ENCODE measurements at regions not wholly inside any gene's neighbourhood (a gene's known extent, or its start where the extent isn't known, plus 50 kb on each side); places are given as distances from the start of the nearest gene placed in this dataset.

DNA sequence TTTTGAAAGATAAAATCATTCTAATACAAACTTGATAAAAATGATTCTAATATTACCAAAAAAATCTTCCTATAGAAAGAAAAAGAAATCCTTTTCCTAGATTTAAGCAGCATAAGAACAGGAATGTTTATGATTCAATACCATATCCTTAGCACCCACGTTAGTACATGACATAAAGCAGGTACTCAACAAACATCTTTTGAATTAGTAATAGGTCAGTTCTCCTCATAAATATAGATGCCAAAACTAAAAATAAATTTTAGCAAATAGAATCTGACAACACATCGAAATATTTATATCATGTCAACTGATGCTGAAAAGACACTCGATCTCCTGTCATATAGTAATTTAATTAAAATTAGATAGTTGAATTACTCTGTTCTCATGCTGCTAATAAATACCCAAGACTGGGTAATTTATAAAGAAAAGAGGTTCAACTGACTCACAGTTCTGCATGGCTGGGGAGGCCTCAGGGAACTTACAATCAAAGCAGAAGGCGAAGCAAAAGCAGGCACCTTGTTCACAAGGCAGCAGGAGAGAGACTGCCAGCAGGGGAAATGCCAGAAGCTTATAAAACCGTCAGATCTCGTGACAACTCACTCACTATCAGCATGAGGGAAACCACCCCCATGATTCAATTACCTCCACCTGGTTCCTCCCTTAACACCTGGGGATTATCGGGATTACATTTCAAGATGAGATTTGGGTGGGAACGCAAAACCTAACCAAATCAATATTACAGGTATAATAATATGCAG is 191.8 kb downstream of the HTR7 start:
- Mint-ChIP-seq H3K27me3 (ENCODE audit: low read depth) (no peaks in the 10 kb centered on the region), H3K4me3 (no peak overlapping the region), H3K27ac (no peak overlapping the region)

DNA sequence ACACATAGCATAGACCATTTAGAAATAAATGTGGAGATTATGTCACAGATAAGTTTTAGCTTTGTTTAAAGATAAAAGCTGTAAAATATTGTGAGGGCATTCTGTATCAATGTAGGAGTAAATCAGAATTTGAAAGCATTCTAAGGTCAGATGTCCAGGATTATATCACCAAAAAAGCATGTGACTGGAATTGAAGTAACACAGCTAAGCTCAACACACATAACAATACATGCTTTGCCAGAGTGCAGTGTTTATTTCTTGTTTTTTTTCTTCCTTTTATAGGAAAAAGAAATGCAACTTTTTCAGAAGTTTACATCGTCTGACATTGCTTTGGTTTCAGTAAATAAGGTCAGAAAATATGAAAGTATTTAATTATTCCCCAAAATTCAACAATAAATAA is 183.4 kb downstream of the HTR7 start:
- Mint-ChIP-seq H3K4me3 (no peak overlapping the region), H3K4me1 (ENCODE audit: low read depth) (no peaks in the 10 kb centered on the region), H3K27ac (no peak overlapping the region), H3K36me3 (ENCODE audit: low read depth) (no peaks in the 10 kb centered on the region), H3K27me3 (ENCODE audit: low read depth) (no peaks in the 10 kb centered on the region), H3K9me3 (no peaks in the 10 kb centered on the region)

More for the DNA sequence above, 191.8 kb downstream of the HTR7 start:
- Mint-ChIP-seq H3K4me1 (ENCODE audit: low read depth) (no peaks in the 10 kb centered on the region), H3K9me3 (no peaks in the 10 kb centered on the region), H3K36me3 (ENCODE audit: low read depth) (no peaks in the 10 kb centered on the region)

DNA sequence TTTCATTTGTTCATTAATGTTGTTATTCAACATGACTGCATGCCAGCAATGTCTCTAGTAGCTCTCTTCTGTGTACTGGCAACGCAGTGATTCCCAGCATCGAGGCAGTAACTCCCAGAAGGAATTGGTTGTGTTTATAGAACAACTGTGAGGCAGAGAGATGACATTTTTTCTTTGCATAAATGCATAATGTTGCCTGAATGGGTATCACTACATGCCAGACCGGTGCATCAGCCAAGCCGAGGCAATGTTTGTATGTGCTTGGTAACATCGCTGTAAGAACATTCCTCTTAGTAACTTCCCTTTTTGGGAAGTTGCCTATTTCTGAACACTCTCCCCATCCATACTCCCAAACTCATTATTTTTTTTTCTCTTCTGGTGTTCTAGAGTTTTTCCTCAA is 182.9 kb downstream of the HTR7 start:
- Mint-ChIP-seq H3K4me1 (ENCODE audit: low read depth) (no peaks in the 10 kb centered on the region), H3K27me3 (ENCODE audit: low read depth) (no peaks in the 10 kb centered on the region), H3K4me3 (no peak overlapping the region), H3K36me3 (ENCODE audit: low read depth) (no peaks in the 10 kb centered on the region), H3K9me3 (no peaks in the 10 kb centered on the region), H3K27ac (no peak overlapping the region)

DNA sequence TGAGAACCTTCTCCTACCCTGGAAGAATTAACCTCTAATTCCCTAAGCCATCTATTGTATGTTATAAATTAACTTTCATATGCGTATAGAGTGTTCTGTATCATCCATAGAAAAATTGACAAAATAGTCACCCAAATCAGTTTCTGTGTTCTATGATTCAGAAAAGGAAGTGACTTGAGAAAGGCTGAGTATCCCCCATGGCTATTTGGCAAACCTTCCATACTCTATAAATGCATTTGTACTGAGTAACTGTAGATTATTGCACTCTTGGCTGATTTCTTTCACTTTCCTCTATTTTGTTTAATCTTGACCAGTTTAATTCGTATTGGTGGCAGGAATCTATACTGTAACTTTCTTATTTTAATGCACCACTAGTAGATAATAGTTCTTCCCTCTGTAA is 182.2 kb downstream of the HTR7 start:
- no peaks in the 10 kb centered on the region for H3K27me3 Mint-ChIP-seq (ENCODE audit: low read depth)
- no peaks in the 10 kb centered on the region for H3K36me3 Mint-ChIP-seq (ENCODE audit: low read depth)
- H3K4me1 Mint-ChIP-seq (ENCODE audit: low read depth), result no peaks in the 10 kb centered on the region
- no peak overlapping the region for H3K4me3 Mint-ChIP-seq
- no peak overlapping the region for H3K27ac Mint-ChIP-seq
- no peaks in the 10 kb centered on the region for H3K9me3 Mint-ChIP-seq
